ENCODE measurements at regions not wholly inside any gene's neighbourhood (a gene's known extent, or its start where the extent isn't known, plus 50 kb on each side); places are given as distances from the start of the nearest gene placed in this dataset.

DNA sequence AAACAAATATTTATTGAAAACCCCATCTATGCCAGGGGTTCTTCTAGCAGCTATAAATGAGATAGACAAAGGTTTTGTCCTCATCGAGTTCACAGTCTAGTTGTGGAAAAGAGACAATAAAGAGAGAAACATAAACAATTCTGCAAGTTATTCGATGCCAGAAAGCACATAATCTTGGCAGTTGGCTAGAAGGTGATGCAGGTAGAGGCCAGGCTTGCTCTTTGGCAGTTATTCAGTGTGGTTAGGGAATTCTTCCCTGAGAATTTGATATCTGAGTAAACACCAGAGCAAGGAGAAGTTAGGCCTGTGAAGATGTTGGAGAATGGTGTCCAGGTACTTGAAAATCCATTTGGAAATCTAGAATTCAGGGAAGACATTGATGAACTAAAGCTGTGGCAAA lies 547.4 kb downstream of the SLC4A3 start:
- no peaks in the 10 kb centered on the region for H3K27me3 ChIP-seq (replicated peaks)
- H3K4me3 ChIP-seq (ENCODE audit: low read depth, low read length) = no peak overlapping the region
- H3K27ac ChIP-seq = no peak overlapping the region
- in situ Hi-C loops (cut with HindIII; ENCODE audit: low pct_ligation_motif_present, low sequenced_read_pairs) = no loop called here
- no peaks in the 10 kb centered on the region for H3K36me3 ChIP-seq (replicated peaks)
- TF ChIP-seq, protein P1, sequence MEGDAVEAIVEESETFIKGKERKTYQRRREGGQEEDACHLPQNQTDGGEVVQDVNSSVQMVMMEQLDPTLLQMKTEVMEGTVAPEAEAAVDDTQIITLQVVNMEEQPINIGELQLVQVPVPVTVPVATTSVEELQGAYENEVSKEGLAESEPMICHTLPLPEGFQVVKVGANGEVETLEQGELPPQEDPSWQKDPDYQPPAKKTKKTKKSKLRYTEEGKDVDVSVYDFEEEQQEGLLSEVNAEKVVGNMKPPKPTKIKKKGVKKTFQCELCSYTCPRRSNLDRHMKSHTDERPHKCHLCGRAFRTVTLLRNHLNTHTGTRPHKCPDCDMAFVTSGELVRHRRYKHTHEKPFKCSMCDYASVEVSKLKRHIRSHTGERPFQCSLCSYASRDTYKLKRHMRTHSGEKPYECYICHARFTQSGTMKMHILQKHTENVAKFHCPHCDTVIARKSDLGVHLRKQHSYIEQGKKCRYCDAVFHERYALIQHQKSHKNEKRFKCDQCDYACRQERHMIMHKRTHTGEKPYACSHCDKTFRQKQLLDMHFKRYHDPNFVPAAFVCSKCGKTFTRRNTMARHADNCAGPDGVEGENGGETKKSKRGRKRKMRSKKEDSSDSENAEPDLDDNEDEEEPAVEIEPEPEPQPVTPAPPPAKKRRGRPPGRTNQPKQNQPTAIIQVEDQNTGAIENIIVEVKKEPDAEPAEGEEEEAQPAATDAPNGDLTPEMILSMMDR (IDR thresholded peaks at IDR 0.05; ENCODE audit: low read depth, low read length, missing control alignments) = no peak
- no peak for DNase-seq

GRCh38 chr2:220175967-220176366 lies 548.5 kb downstream of the SLC4A3 start:
- H3K27ac ChIP-seq = no peak overlapping the region
- no peaks in the 10 kb centered on the region for H3K36me3 ChIP-seq (replicated peaks)
- H3K27me3 ChIP-seq (replicated peaks) = no peaks in the 10 kb centered on the region
- TF ChIP-seq, protein P1 (IDR thresholded peaks at IDR 0.05; ENCODE audit: low read depth, low read length, missing control alignments) = no peak
- DNase-seq = no peak
- in situ Hi-C loops (cut with HindIII; ENCODE audit: low pct_ligation_motif_present, low sequenced_read_pairs) = no loop called here
- no peak overlapping the region for H3K4me3 ChIP-seq (ENCODE audit: low read depth, low read length)

GRCh38 chr2:220178991-220179695 lies 551.7 kb downstream of the SLC4A3 start:
- Histone ChIP-seq H3K27ac (no peak overlapping the region), H3K36me3 (replicated peaks) (no peaks in the 10 kb centered on the region), H3K4me3 (ENCODE audit: low read depth, low read length) (no peak overlapping the region), H3K27me3 (replicated peaks) (no peaks in the 10 kb centered on the region)
- TF ChIP-seq, protein P1 (IDR thresholded peaks at IDR 0.05; ENCODE audit: low read depth, low read length, missing control alignments) = no peak
- in situ Hi-C loops (cut with HindIII; ENCODE audit: low pct_ligation_motif_present, low sequenced_read_pairs) = no loop called here
- no peak for DNase-seq

- no peak for DNase-seq
- TF ChIP-seq, protein P1 (IDR thresholded peaks at IDR 0.05; ENCODE audit: low read depth, low read length, missing control alignments) = no peak
- H3K4me3 ChIP-seq (ENCODE audit: low read depth, low read length) = no peak overlapping the region
- in situ Hi-C loops (cut with HindIII; ENCODE audit: low pct_ligation_motif_present, low sequenced_read_pairs) = no loop called here
- H3K27me3 ChIP-seq (replicated peaks) = no peaks in the 10 kb centered on the region
- H3K36me3 ChIP-seq (replicated peaks) = no peaks in the 10 kb centered on the region
- H3K27ac ChIP-seq = no peak overlapping the region
Observed at GRCh38 chr2:220181165-220181564, 553.7 kb downstream of the SLC4A3 start.

DNA sequence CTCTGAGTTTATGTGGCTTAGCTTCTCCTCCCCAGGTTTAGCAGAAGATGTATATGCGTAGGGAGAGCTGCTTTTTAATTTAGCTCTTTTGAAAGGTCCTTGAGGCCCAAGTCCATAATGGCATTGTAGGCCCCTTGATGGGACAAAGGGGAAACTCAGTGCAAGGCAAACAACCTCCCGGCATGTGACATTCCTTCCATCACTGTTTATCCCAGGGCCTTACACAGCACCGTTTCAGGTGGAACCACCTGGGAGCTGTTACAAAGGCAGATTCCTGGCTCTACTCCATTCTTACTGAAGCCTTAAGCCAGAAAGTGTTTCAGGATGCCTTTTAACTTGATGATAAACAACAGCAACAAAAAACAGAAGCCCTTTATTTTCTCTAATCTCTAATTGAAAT lies 555.4 kb downstream of the SLC4A3 start:
- in situ Hi-C loops (cut with HindIII; ENCODE audit: low pct_ligation_motif_present, low sequenced_read_pairs) = no loop called here

More for the DNA sequence above, 555.4 kb downstream of the SLC4A3 start:
- no peak for DNase-seq
- no peak overlapping the region for H3K27ac ChIP-seq
- no peaks in the 10 kb centered on the region for H3K27me3 ChIP-seq (replicated peaks)
- no peak overlapping the region for H3K4me3 ChIP-seq (ENCODE audit: low read depth, low read length)
- TF ChIP-seq, protein P1 (IDR thresholded peaks at IDR 0.05; ENCODE audit: low read depth, low read length, missing control alignments) = no peak
- no peaks in the 10 kb centered on the region for H3K36me3 ChIP-seq (replicated peaks)
